ENCODE measurements at regions not wholly inside any gene's neighbourhood (a gene's known extent, or its start where the extent isn't known, plus 50 kb on each side); places are given as distances from the start of the nearest gene placed in this dataset.

- TF ChIP-seq EZH2phosphoT487 (IDR thresholded peaks at IDR 0.05; ENCODE audit: low read depth, severe bottlenecking, unreplicated experiment): no peak
- no peak for TF ChIP-seq EZH2 (IDR thresholded peaks at IDR 0.05; ENCODE audit: borderline replicate concordance)
These were observed 1356.3 kb downstream of the KCNT2 start for GRCh38 chr1:195251900-195252299.
